SK-N-SH (cell line): ENCODE measurements at regions not wholly inside any gene's neighbourhood (a gene's known extent, or its start where the extent isn't known, plus 50 kb on each side); places are given as distances from the start of the nearest gene placed in this dataset.
"Not testable (repeated sequence)": the region's sequence is repeated elsewhere in the genome, so short reads cannot be mapped to it uniquely, and the experiment has no call there.

Experiments
- CTCF ChIA-PET: fragments of 300-600, 350-600 bp; formaldehyde crosslinking; extraction: SDS; loops from one replicate; lab custom pipeline; 2021; lab: Yijun Ruan, JAX
- POLR2A ChIA-PET: fragments of 350-600 bp; sonication (Branson Sonifier 250); formaldehyde crosslinking; extraction: SDS; loops from one replicate; lab custom pipeline; 2020; ENCODE audit warnings: antibody characterized with exemption, inconsistent platforms; lab: Yijun Ruan, JAX
- DNase-seq: peaks from one replicate; pipeline ENCODE4 v3.0.0; 2012
- H2AFZ ChIP-seq: fragments of 200-600 bp; sonication (generic); 2 replicates; pipeline ENCODE4 v1.8.1; 2016; ENCODE audit warnings: antibody characterized with exemption, mild to moderate bottlenecking, low read depth
- H3F3A ChIP-seq: fragments of 200-600 bp; sonication (generic); replicated peaks from 2 replicates; pipeline ENCODE3; 2016; ENCODE audit warnings: antibody characterized with exemption, mild to moderate bottlenecking; ENCODE audit not compliant: insufficient read depth
- H3K27ac ChIP-seq, 2 experiments: fragments of 200-500 bp in 1 of 2; fragments of 200-600 bp in 1 of 2; sonication (Bioruptor generic) in 1 of 2; sonication (generic), shearing (Covaris generic) in 1 of 2; 2 replicates each; pipeline versions ENCODE4 v1.5.1 to v1.6.1; 2014 to 2016; ENCODE audit warnings: low read depth in 2 of 2, inconsistent platforms in 1 of 2, low read length in 1 of 2, mild to moderate bottlenecking in 1 of 2, mixed read lengths in 1 of 2
- H3K27me3 ChIP-seq: fragments of 200-600 bp; sonication (generic), shearing (Covaris generic); 2 replicates; pipeline ENCODE4 v1.6.1; 2016; ENCODE audit warnings: mixed run types; ENCODE audit not compliant: insufficient read depth
- H3K36me3 ChIP-seq, 2 experiments: fragments of 200-500 bp in 1 of 2; fragments of 200-600 bp in 1 of 2; sonication (Bioruptor generic) in 1 of 2; sonication (generic) in 1 of 2; replicated peaks in 1 of 2; 2 replicates each; pipeline versions ENCODE3 to v1.5.1; 2014 to 2016; ENCODE audit warnings: low read length in 1 of 2, mild to moderate bottlenecking in 1 of 2; ENCODE audit not compliant: insufficient read depth in 2 of 2, control insufficient read depth in 1 of 2
- H3K4me1 ChIP-seq, 2 experiments: fragments of 200-500 bp in 1 of 2; fragments of 200-600 bp in 1 of 2; sonication (Bioruptor generic) in 1 of 2; sonication (generic), shearing (Covaris generic) in 1 of 2; 2 replicates each; pipeline versions ENCODE4 v1.5.1 to v1.6.1; 2014 to 2016; ENCODE audit warnings: low read depth in 1 of 2, low read length in 1 of 2, mixed run types in 1 of 2; ENCODE audit not compliant: insufficient read depth in 2 of 2, control insufficient read depth in 1 of 2
- H3K4me2 ChIP-seq: fragments of 200-600 bp; sonication (generic), shearing (Covaris generic); 2 replicates; pipeline ENCODE4 v1.6.1; 2017; ENCODE audit warnings: mixed run types
- H3K4me3 ChIP-seq, 2 experiments: fragments of 200-500 bp in 1 of 2; fragments of 200-600 bp in 1 of 2; sonication (Bioruptor generic) in 1 of 2; sonication (generic), shearing (Covaris generic) in 1 of 2; 2 replicates each; pipeline versions ENCODE4 v1.5.1 to v1.8.1; 2014 to 2016; ENCODE audit warnings: low read depth in 2 of 2, inconsistent platforms in 1 of 2, low read length in 1 of 2, mild to moderate bottlenecking in 1 of 2, mixed read lengths in 1 of 2, moderate library complexity in 1 of 2
- H3K79me2 ChIP-seq: fragments of 200-600 bp; sonication (generic); 2 replicates; pipeline ENCODE4 v1.8.1; 2017; ENCODE audit warnings: mild to moderate bottlenecking; ENCODE audit not compliant: insufficient read depth
- H3K9ac ChIP-seq: fragments of 200-600 bp; sonication (generic); 2 replicates; pipeline ENCODE4 v1.6.1; 2017; ENCODE audit warnings: mixed run types
- H3K9me2 ChIP-seq: fragments of 200-600 bp; sonication (generic); 2 replicates; pipeline ENCODE4 v1.6.1; 2017; ENCODE audit warnings: mixed run types
- H3K9me3 ChIP-seq: fragments of 200-600 bp; sonication (generic); 2 replicates; pipeline ENCODE4 v1.6.1; 2017; ENCODE audit warnings: mixed run types, mild to moderate bottlenecking, moderate library complexity
- H4K20me1 ChIP-seq: fragments of 200-600 bp; sonication (generic); 2 replicates; pipeline ENCODE4 v1.6.1; 2017; ENCODE audit warnings: mild to moderate bottlenecking, mixed run types; ENCODE audit not compliant: insufficient read depth
- ELF1 ChIP-seq: IDR thresholded peaks from 2 replicates; pipeline ENCODE4 v1.4.0; 2012
- EP300 ChIP-seq, 2 experiments: IDR thresholded peaks; 2 replicates each; pipeline versions ENCODE4 v1.4.0 to v1.6.1; 2012; ENCODE audit warnings: borderline replicate concordance in 1 of 2, low read depth in 1 of 2, low read length in 1 of 2
- FOSL2 ChIP-seq: IDR thresholded peaks from 2 replicates; pipeline ENCODE4 v1.4.0; 2012; ENCODE audit warnings: low read depth, mild to moderate bottlenecking, moderate library complexity, borderline replicate concordance
- FOXM1 ChIP-seq: IDR thresholded peaks from 2 replicates; pipeline ENCODE4 v1.4.0; 2012; ENCODE audit warnings: low read depth, mild to moderate bottlenecking
- MAX ChIP-seq: IDR thresholded peaks from 2 replicates; pipeline ENCODE4 v1.4.0; 2012; ENCODE audit warnings: low read depth
- MEF2A ChIP-seq: IDR thresholded peaks from 2 replicates; pipeline ENCODE4 v1.4.0; 2012; ENCODE audit warnings: low read depth, borderline replicate concordance
- MXI1 ChIP-seq: IDR thresholded peaks from 2 replicates; pipeline ENCODE4 v1.6.1; 2012; ENCODE audit warnings: mild to moderate bottlenecking, low read depth, low read length, improper control_type of control experiment
- NRF1 ChIP-seq: IDR thresholded peaks from 2 replicates; pipeline ENCODE4 v1.6.1; 2012; ENCODE audit warnings: low read depth, mild to moderate bottlenecking, low read length
- POLR2AphosphoS5 ChIP-seq: IDR thresholded peaks from 2 replicates; pipeline ENCODE4 v1.6.1; 2012; ENCODE audit warnings: low read depth, low read length
- RCOR1 ChIP-seq: fragments of 150-350 bp; IDR thresholded peaks from 2 replicates; pipeline ENCODE4 v1.6.1; 2017; ENCODE audit warnings: antibody characterized with exemption, low read length
- SIN3A ChIP-seq: IDR thresholded peaks from 2 replicates; pipeline ENCODE4 v1.6.1; 2012; ENCODE audit warnings: low read depth, mild to moderate bottlenecking, low read length, moderate library complexity, borderline replicate concordance
- SMC3 ChIP-seq: IDR thresholded peaks from 2 replicates; pipeline ENCODE4 v1.6.1; 2012; ENCODE audit warnings: low read depth, low read length, improper control_type of control experiment
- TEAD4 ChIP-seq: IDR thresholded peaks from 2 replicates; pipeline ENCODE4 v1.4.0; 2012; ENCODE audit warnings: mild to moderate bottlenecking, borderline replicate concordance; ENCODE audit not compliant: insufficient read depth
- ZBTB33 ChIP-seq: IDR thresholded peaks from 2 replicates; pipeline ENCODE4 v1.4.0; 2012; ENCODE audit warnings: low read depth, borderline replicate concordance
- WGBS: methylation state at CpG from one replicate; pipeline ENCODE4 v1.1.6; 2017; ENCODE audit warnings: low lambda C conversion rate; 5-methylcytosine and 5-hydroxymethylcytosine counted together
- TF ChIP-seq, protein P1 (sequence below): IDR thresholded peaks from 2 replicates; pipeline ENCODE4 v1.6.1; 2012; ENCODE audit warnings: mild to moderate bottlenecking, low read depth, low read length, moderate library complexity
- TF ChIP-seq, protein P2 (sequence below): fragments of 150-350 bp; IDR thresholded peaks from 2 replicates; pipeline ENCODE4 v1.6.1; 2016; ENCODE audit warnings: mild to moderate bottlenecking, low read depth, low read length

GRCh38 chr7:83814480-83814879 is 165.5 kb upstream of the SEMA3E start:
- CTCF ChIA-PET: interaction anchor here (0.7 kb wide), 1 partner anchor 16 kb away, joined by 3 read pairs; no protein-coding TSS in a partner anchor

DNA sequence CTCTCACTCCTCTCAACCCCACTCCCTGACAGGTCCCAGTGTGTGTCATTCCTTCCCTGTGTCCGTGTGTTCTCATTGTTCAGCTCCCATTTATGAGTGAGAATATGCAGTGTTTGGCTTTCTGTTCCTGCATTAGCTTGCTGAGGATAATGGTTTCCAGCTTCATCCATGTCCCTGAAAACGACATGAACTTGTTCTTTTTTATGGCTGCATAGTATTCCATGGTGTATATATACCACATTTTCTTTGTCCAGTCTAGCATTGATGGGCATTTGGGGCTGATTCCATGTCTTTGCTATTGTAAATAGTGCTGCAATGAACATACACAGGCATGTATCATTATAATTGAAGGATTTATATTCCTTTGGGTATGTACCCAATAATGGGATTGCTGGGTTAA is 163.6 kb upstream of the SEMA3E start:
- H3K79me2 ChIP-seq: not testable (repeated sequence)

More at GRCh38 chr7:83814480-83814879, 165.5 kb upstream of the SEMA3E start:
- Histone ChIP-seq H3K9ac (no peak overlapping the region), H3F3A (no peaks in the 10 kb centered on the region), H3K4me1 (no peaks in the 10 kb centered on the region; a peak in 1 of 4 replicates), H4K20me1 (no peaks in the 10 kb centered on the region), H3K27ac (no peak overlapping the region), H3K4me2 (no peak overlapping the region), H3K9me3 (no peaks in the 10 kb centered on the region), H3K9me2 (no peaks in the 10 kb centered on the region), H3K4me3 (no peak overlapping the region), H3K79me2 (no peaks in the 10 kb centered on the region), H3K27me3 (no peaks in the 10 kb centered on the region), H2AFZ (no peak overlapping the region), H3K36me3 (no peaks in the 10 kb centered on the region)
- no peak for TF ChIP-seq ZBTB33
- TF ChIP-seq NRF1: no peak
- TF ChIP-seq POLR2AphosphoS5: no peak
- TF ChIP-seq RCOR1: no peak
- no peak for TF ChIP-seq MEF2A
- no peak for TF ChIP-seq EP300 (IDR thresholded peaks at IDR 0.05; ENCODE audit: borderline replicate concordance in 1 of 2, low read depth in 1 of 2, low read length in 1 of 2)
- no peak for TF ChIP-seq MAX
- TF ChIP-seq ELF1: no peak
- WGBS: 74% methylated on average over 1 of the region's 1 CpG
- no peak for DNase-seq
- POLR2A ChIA-PET: no interaction called here

GRCh38 chr7:83808982-83809381 is 160.0 kb upstream of the SEMA3E start:
- Histone ChIP-seq H3K27me3 (no peaks in the 10 kb centered on the region), H3K9ac (no peak overlapping the region), H3K79me2 (no peaks in the 10 kb centered on the region), H3K9me3 (no peaks in the 10 kb centered on the region), H3K4me2 (no peak overlapping the region), H4K20me1 (no peaks in the 10 kb centered on the region), H3K36me3 (no peaks in the 10 kb centered on the region), H3K27ac (no peak overlapping the region), H3K4me3 (no peak overlapping the region), H2AFZ (no peak overlapping the region), H3F3A (no peaks in the 10 kb centered on the region), H3K4me1 (peaks cover 0 to 4% of the 10 kb centered on the region in 2 experiments; a peak in 1 of 4 replicates), H3K9me2 (no peaks in the 10 kb centered on the region)
- ChIA-PET CTCF (interaction anchor here (1.5 kb wide), 1 partner anchor 127 kb away, joined by 6 read pairs; no protein-coding TSS in a partner anchor), POLR2A (no interaction called here)
- 76% methylated on average over 2 of the region's 2 CpGs for WGBS
- DNase-seq: no peak
- TF ChIP-seq ELF1: no peak
- TF ChIP-seq POLR2AphosphoS5: no peak
- TF ChIP-seq SMC3: no peak
- no peak for TF ChIP-seq SIN3A
- TF ChIP-seq TEAD4: no peak
- no peak for TF ChIP-seq NRF1
- TF ChIP-seq FOSL2: no peak
- no peak for TF ChIP-seq FOXM1
- TF ChIP-seq MXI1: no peak
- TF ChIP-seq, protein P1, sequence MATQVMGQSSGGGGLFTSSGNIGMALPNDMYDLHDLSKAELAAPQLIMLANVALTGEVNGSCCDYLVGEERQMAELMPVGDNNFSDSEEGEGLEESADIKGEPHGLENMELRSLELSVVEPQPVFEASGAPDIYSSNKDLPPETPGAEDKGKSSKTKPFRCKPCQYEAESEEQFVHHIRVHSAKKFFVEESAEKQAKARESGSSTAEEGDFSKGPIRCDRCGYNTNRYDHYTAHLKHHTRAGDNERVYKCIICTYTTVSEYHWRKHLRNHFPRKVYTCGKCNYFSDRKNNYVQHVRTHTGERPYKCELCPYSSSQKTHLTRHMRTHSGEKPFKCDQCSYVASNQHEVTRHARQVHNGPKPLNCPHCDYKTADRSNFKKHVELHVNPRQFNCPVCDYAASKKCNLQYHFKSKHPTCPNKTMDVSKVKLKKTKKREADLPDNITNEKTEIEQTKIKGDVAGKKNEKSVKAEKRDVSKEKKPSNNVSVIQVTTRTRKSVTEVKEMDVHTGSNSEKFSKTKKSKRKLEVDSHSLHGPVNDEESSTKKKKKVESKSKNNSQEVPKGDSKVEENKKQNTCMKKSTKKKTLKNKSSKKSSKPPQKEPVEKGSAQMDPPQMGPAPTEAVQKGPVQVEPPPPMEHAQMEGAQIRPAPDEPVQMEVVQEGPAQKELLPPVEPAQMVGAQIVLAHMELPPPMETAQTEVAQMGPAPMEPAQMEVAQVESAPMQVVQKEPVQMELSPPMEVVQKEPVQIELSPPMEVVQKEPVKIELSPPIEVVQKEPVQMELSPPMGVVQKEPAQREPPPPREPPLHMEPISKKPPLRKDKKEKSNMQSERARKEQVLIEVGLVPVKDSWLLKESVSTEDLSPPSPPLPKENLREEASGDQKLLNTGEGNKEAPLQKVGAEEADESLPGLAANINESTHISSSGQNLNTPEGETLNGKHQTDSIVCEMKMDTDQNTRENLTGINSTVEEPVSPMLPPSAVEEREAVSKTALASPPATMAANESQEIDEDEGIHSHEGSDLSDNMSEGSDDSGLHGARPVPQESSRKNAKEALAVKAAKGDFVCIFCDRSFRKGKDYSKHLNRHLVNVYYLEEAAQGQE: no peak
- TF ChIP-seq, protein P2, sequence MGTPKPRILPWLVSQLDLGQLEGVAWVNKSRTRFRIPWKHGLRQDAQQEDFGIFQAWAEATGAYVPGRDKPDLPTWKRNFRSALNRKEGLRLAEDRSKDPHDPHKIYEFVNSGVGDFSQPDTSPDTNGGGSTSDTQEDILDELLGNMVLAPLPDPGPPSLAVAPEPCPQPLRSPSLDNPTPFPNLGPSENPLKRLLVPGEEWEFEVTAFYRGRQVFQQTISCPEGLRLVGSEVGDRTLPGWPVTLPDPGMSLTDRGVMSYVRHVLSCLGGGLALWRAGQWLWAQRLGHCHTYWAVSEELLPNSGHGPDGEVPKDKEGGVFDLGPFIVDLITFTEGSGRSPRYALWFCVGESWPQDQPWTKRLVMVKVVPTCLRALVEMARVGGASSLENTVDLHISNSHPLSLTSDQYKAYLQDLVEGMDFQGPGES: no peak

More for the DNA sequence above, 163.6 kb upstream of the SEMA3E start:
- H3K27me3 ChIP-seq, H3K36me3 ChIP-seq, H3K4me2 ChIP-seq, H3K9me3 ChIP-seq, H3K9me2 ChIP-seq, H3K4me3 ChIP-seq, H3F3A ChIP-seq, H3K9ac ChIP-seq, H3K27ac ChIP-seq, H3K4me1 ChIP-seq, H4K20me1 ChIP-seq, DNase-seq, H2AFZ ChIP-seq, POLR2A ChIA-PET: not testable (repeated sequence)
- CTCF ChIA-PET: interaction anchor here (1.3 kb wide), 1 partner anchor 46 kb away, joined by 3 read pairs; no protein-coding TSS in a partner anchor
- 70% methylated on average over 2 of the region's 2 CpGs for WGBS
